OCI-LY3 (cell line): ENCODE measurements at regions not wholly inside any gene's neighbourhood (a gene's known extent, or its start where the extent isn't known, plus 50 kb on each side); places are given as distances from the start of the nearest gene placed in this dataset.

Experiments
- H2AFZ ChIP-seq: fragments of 200-600, 300-600 bp; shearing (Covaris generic); 2 replicates; pipeline ENCODE4 v1.6.0; 2014; ENCODE audit warnings: antibody characterized with exemption, low read depth, low read length
- H3K27ac ChIP-seq: fragments of 200-600, 300-600 bp; sonication (generic); 2 replicates; pipeline ENCODE4 v1.5.1; 2014; ENCODE audit warnings: mild to moderate bottlenecking, low read length, moderate library complexity, mixed read lengths
- H3K27me3 ChIP-seq: fragments of 200-600, 300-600 bp; sonication (generic); 2 replicates; pipeline ENCODE4 v1.6.1; 2014; ENCODE audit warnings: low read depth, low read length, mixed read lengths
- H3K36me3 ChIP-seq: fragments of 200-600, 300-600 bp; sonication (generic); replicated peaks from 2 replicates; pipeline ENCODE3; 2014; ENCODE audit warnings: low read depth, low read length, mixed read lengths
- H3K4me1 ChIP-seq: fragments of 300-600, 200-600 bp; sonication (generic); 2 replicates; pipeline ENCODE4 v1.6.1; 2014; ENCODE audit warnings: low read length, mixed read lengths
- H3K4me2 ChIP-seq: fragments of 200-600, 300-600 bp; sonication (generic); 2 replicates; pipeline ENCODE4 v1.6.1; 2014; ENCODE audit warnings: low read length, mixed read lengths
- H3K4me3 ChIP-seq: fragments of 300-600, 200-600 bp; sonication (generic); 2 replicates; pipeline ENCODE4 v1.5.1; 2014; ENCODE audit warnings: antibody characterized with exemption, mild to moderate bottlenecking, low read length, moderate library complexity
- H3K79me2 ChIP-seq: fragments of 300-600, 200-600 bp; shearing (Covaris generic); 2 replicates; pipeline ENCODE4 v1.6.1; 2014; ENCODE audit warnings: mild to moderate bottlenecking, low read length, mixed read lengths
- H3K9ac ChIP-seq: fragments of 300-600, 200-600 bp; shearing (Covaris generic); 2 replicates; pipeline ENCODE4 v1.6.0; 2014; ENCODE audit warnings: mild to moderate bottlenecking, low read length, moderate library complexity
- H3K9me3 ChIP-seq: fragments of 200-600, 300-600 bp; shearing (Covaris generic); 2 replicates; pipeline ENCODE4 v1.6.1; 2014; ENCODE audit warnings: low read length, mixed read lengths; ENCODE audit not compliant: insufficient read depth
- H4K20me1 ChIP-seq: fragments of 200-600, 300-600 bp; sonication (generic); 2 replicates; pipeline ENCODE4 v1.6.1; 2016; ENCODE audit warnings: low read length, mixed read lengths; ENCODE audit not compliant: insufficient read depth
- CTCF ChIP-seq: fragments of 200-600, 300-600 bp; sonication (generic); IDR thresholded peaks from 2 replicates; pipeline ENCODE4 v1.5.1; 2014; ENCODE audit warnings: antibody characterized with exemption, low read length, low read depth
- EZH2phosphoT487 ChIP-seq: fragments of 200-600 bp; shearing (Covaris generic); IDR thresholded peaks from 2 replicates; pipeline ENCODE4 v1.6.1; 2018; ENCODE audit warnings: antibody characterized with exemption, mixed run types, low read depth

- H3K27me3 ChIP-seq = no peaks in the 10 kb centered on the region
- TF ChIP-seq EZH2phosphoT487 (no peak), CTCF (peak; percentile 55)
- no peak overlapping the region for H3K27ac ChIP-seq
- H3K4me1 ChIP-seq = no peaks in the 10 kb centered on the region
- H3K9me3 ChIP-seq = no peaks in the 10 kb centered on the region
- no peaks in the 10 kb centered on the region for H4K20me1 ChIP-seq
- no peak overlapping the region for H3K4me3 ChIP-seq
- peak overlapping the region; percentile 25; the same call in 1 of the 2 replicates for H2AFZ ChIP-seq
- no peak overlapping the region for H3K4me2 ChIP-seq
- H3K79me2 ChIP-seq = no peaks in the 10 kb centered on the region
- H3K9ac ChIP-seq = no peak overlapping the region
- no peaks in the 10 kb centered on the region for H3K36me3 ChIP-seq
These were observed 280.1 kb downstream of the PABPC4L start for GRCh38 chr4:133921280-133922195.

GRCh38 chr4:133920236-133920635 is 281.4 kb downstream of the PABPC4L start:
- H3K9me3 ChIP-seq = no peaks in the 10 kb centered on the region
- no peaks in the 10 kb centered on the region for H4K20me1 ChIP-seq
- H3K36me3 ChIP-seq = no peaks in the 10 kb centered on the region
- H3K79me2 ChIP-seq = no peaks in the 10 kb centered on the region
- H3K27ac ChIP-seq = no peak overlapping the region
- no peaks in the 10 kb centered on the region for H3K27me3 ChIP-seq
- no peak overlapping the region for H3K4me3 ChIP-seq
- TF ChIP-seq EZH2phosphoT487 (no peak), CTCF (no peak)
- H3K4me2 ChIP-seq = no peak overlapping the region
- no peak overlapping the region for H3K9ac ChIP-seq
- no peaks in the 10 kb centered on the region for H3K4me1 ChIP-seq
- no peak overlapping the region for H2AFZ ChIP-seq

GRCh38 chr4:133910165-133910564 is 291.4 kb downstream of the PABPC4L start:
- H3K27me3 ChIP-seq = no peaks in the 10 kb centered on the region
- no peak overlapping the region for H3K4me2 ChIP-seq
- H4K20me1 ChIP-seq = no peaks in the 10 kb centered on the region
- H3K36me3 ChIP-seq = no peaks in the 10 kb centered on the region
- H3K4me1 ChIP-seq = peaks cover 3% of the 10 kb centered on the region; the same call in 1 of the 2 replicates
- no peak overlapping the region for H2AFZ ChIP-seq
- H3K9me3 ChIP-seq = peaks cover 2% of the 10 kb centered on the region; the same call in 1 of the 2 replicates
- no peaks in the 10 kb centered on the region for H3K79me2 ChIP-seq
- H3K9ac ChIP-seq = no peak overlapping the region
- no peak overlapping the region for H3K4me3 ChIP-seq
- no peak overlapping the region for H3K27ac ChIP-seq
- no peak for TF ChIP-seq EZH2phosphoT487

- no peak overlapping the region for H3K4me3 ChIP-seq
- H3K4me1 ChIP-seq = no peaks in the 10 kb centered on the region
- H3K36me3 ChIP-seq = no peaks in the 10 kb centered on the region
- no peaks in the 10 kb centered on the region for H3K27me3 ChIP-seq
- no peaks in the 10 kb centered on the region for H3K79me2 ChIP-seq
- no peak overlapping the region for H3K9ac ChIP-seq
- no peak for TF ChIP-seq CTCF
- TF ChIP-seq EZH2phosphoT487 = no peak
- 0 out of 2 replicates have a peak, but pooled peaks cover 2% of the 10 kb centered on the region for H3K9me3 ChIP-seq
- no peak overlapping the region for H2AFZ ChIP-seq
- no peak overlapping the region for H3K27ac ChIP-seq
- no peaks in the 10 kb centered on the region for H4K20me1 ChIP-seq
- no peak overlapping the region for H3K4me2 ChIP-seq
These were observed 298.6 kb downstream of the PABPC4L start for GRCh38 chr4:133903029-133903428.
